BLaER1 (cell line): ENCODE measurements at regions not wholly inside any gene's neighbourhood (a gene's known extent, or its start where the extent isn't known, plus 50 kb on each side); places are given as distances from the start of the nearest gene placed in this dataset.

ENCODE experiments used
- H3K27ac ChIP-seq: shearing (Covaris generic); formaldehyde crosslinking; 2 replicates; pipeline ENCODE4 v1.8.1; 2022
- H3K27me3 ChIP-seq: shearing (Covaris generic); formaldehyde crosslinking; 2 replicates; pipeline ENCODE4 v1.8.1; 2022
- H3K36me3 ChIP-seq: shearing (Covaris generic); formaldehyde crosslinking; 2 replicates; pipeline ENCODE4 v1.8.1; 2022
- H3K4me1 ChIP-seq: shearing (Covaris generic); formaldehyde crosslinking; 2 replicates; pipeline ENCODE4 v1.8.1; 2022
- H3K4me2 ChIP-seq: shearing (Covaris generic); formaldehyde crosslinking; 2 replicates; pipeline ENCODE4 v1.8.1; 2022
- H3K4me3 ChIP-seq: shearing (Covaris generic); formaldehyde crosslinking; 2 replicates; pipeline ENCODE4 v1.8.1; 2022
- H3K9ac ChIP-seq: shearing (Covaris generic); formaldehyde crosslinking; 2 replicates; pipeline ENCODE4 v1.8.1; 2022
- H3K9me3 ChIP-seq: shearing (Covaris generic); formaldehyde crosslinking; 2 replicates; pipeline ENCODE4 v1.8.1; 2022
- H4K20me1 ChIP-seq: shearing (Covaris generic); formaldehyde crosslinking; 2 replicates; pipeline ENCODE4 v1.8.1; 2022
- Cebpa-rat ChIP-seq: shearing (Covaris generic); IDR thresholded peaks from 2 replicates; pipeline ENCODE4 v1.8.1; 2022

- H3K4me2 ChIP-seq = no peak overlapping the region
- H3K4me1 ChIP-seq = no peaks in the 10 kb centered on the region
These were observed 393.7 kb upstream of the SLIT2 start for GRCh38 chr4:19857991-19858390.

GRCh38 chr4:19857380-19857779 lies 394.3 kb upstream of the SLIT2 start:
- Histone ChIP-seq H3K9me3 (peaks cover 6% of the 10 kb centered on the region; the same call in 1 of the 2 replicates), H3K27me3 (no peaks in the 10 kb centered on the region), H3K4me3 (no peak overlapping the region), H3K27ac (no peak overlapping the region), H3K36me3 (no peaks in the 10 kb centered on the region), H3K4me2 (no peak overlapping the region), H3K4me1 (peaks cover 2% of the 10 kb centered on the region), H3K9ac (no peak overlapping the region), H4K20me1 (no peaks in the 10 kb centered on the region)
- no peak for TF ChIP-seq Cebpa-rat

More at GRCh38 chr4:19857991-19858390, 393.7 kb upstream of the SLIT2 start:
- H3K27me3 ChIP-seq = no peaks in the 10 kb centered on the region
- no peaks in the 10 kb centered on the region for H4K20me1 ChIP-seq
- no peak for TF ChIP-seq Cebpa-rat
- H3K27ac ChIP-seq = no peak overlapping the region
- no peak overlapping the region for H3K9ac ChIP-seq
- H3K9me3 ChIP-seq = peaks cover 6% of the 10 kb centered on the region; the same call in 1 of the 2 replicates
- H3K4me3 ChIP-seq = no peak overlapping the region
- no peaks in the 10 kb centered on the region for H3K36me3 ChIP-seq

GRCh38 chr4:19850909-19851308 lies 400.8 kb upstream of the SLIT2 start:
- no peak overlapping the region for H3K4me2 ChIP-seq
- H3K27ac ChIP-seq = no peak overlapping the region
- TF ChIP-seq Cebpa-rat = no peak
- peaks cover 6% of the 10 kb centered on the region; the same call in 1 of the 2 replicates for H3K9me3 ChIP-seq
- no peaks in the 10 kb centered on the region for H3K36me3 ChIP-seq
- no peaks in the 10 kb centered on the region for H3K27me3 ChIP-seq
- H3K4me3 ChIP-seq = no peak overlapping the region
- no peak overlapping the region for H3K9ac ChIP-seq
- H4K20me1 ChIP-seq = no peaks in the 10 kb centered on the region
- peaks cover 14% of the 10 kb centered on the region for H3K4me1 ChIP-seq

- Histone ChIP-seq H4K20me1 (no peaks in the 10 kb centered on the region), H3K4me2 (no peak overlapping the region), H3K9me3 (no peaks in the 10 kb centered on the region), H3K36me3 (no peaks in the 10 kb centered on the region), H3K27ac (no peak overlapping the region), H3K9ac (no peak overlapping the region), H3K4me1 (no peaks in the 10 kb centered on the region), H3K4me3 (no peak overlapping the region), H3K27me3 (no peaks in the 10 kb centered on the region)
- TF ChIP-seq Cebpa-rat = no peak
These were observed 407.3 kb upstream of the SLIT2 start for GRCh38 chr4:19844446-19844845.

- no peak for TF ChIP-seq Cebpa-rat
- Histone ChIP-seq H3K4me2 (no peak overlapping the region), H3K27ac (no peak overlapping the region), H4K20me1 (no peaks in the 10 kb centered on the region), H3K4me3 (no peak overlapping the region), H3K36me3 (no peaks in the 10 kb centered on the region), H3K9ac (no peak overlapping the region), H3K27me3 (no peaks in the 10 kb centered on the region), H3K4me1 (no peaks in the 10 kb centered on the region), H3K9me3 (no peaks in the 10 kb centered on the region)
These were observed 409.2 kb upstream of the SLIT2 start for GRCh38 chr4:19842471-19842870.

GRCh38 chr4:19838858-19839257 lies 412.8 kb upstream of the SLIT2 start:
- Histone ChIP-seq H3K27ac (no peak overlapping the region), H3K36me3 (no peaks in the 10 kb centered on the region), H3K4me3 (no peak overlapping the region), H3K9me3 (no peaks in the 10 kb centered on the region), H4K20me1 (no peaks in the 10 kb centered on the region), H3K9ac (no peak overlapping the region), H3K4me1 (no peaks in the 10 kb centered on the region), H3K4me2 (no peak overlapping the region), H3K27me3 (no peaks in the 10 kb centered on the region)
- TF ChIP-seq Cebpa-rat = no peak

- H3K27ac ChIP-seq = no peak overlapping the region
- H3K4me3 ChIP-seq = no peak overlapping the region
- no peak overlapping the region for H3K4me2 ChIP-seq
- H3K27me3 ChIP-seq = no peaks in the 10 kb centered on the region
- no peaks in the 10 kb centered on the region for H4K20me1 ChIP-seq
- no peak for TF ChIP-seq Cebpa-rat
- H3K4me1 ChIP-seq = no peaks in the 10 kb centered on the region
- no peak overlapping the region for H3K9ac ChIP-seq
- H3K9me3 ChIP-seq = no peaks in the 10 kb centered on the region
- H3K36me3 ChIP-seq = no peaks in the 10 kb centered on the region
These were observed 416.3 kb upstream of the SLIT2 start for GRCh38 chr4:19835429-19835828.

GRCh38 chr4:19832411-19832810 lies 419.3 kb upstream of the SLIT2 start:
- Histone ChIP-seq H3K4me1 (peaks cover 10% of the 10 kb centered on the region), H3K4me2 (no peak overlapping the region), H3K9me3 (no peaks in the 10 kb centered on the region), H4K20me1 (no peaks in the 10 kb centered on the region), H3K4me3 (no peak overlapping the region), H3K36me3 (no peaks in the 10 kb centered on the region), H3K27ac (no peak overlapping the region), H3K27me3 (no peaks in the 10 kb centered on the region), H3K9ac (no peak overlapping the region)
- TF ChIP-seq Cebpa-rat = no peak

GRCh38 chr4:19831644-19832285 lies 419.9 kb upstream of the SLIT2 start:
- H3K4me3 ChIP-seq = no peak overlapping the region
- H3K27ac ChIP-seq = no peak overlapping the region
- no peak overlapping the region for H3K4me2 ChIP-seq
- no peaks in the 10 kb centered on the region for H4K20me1 ChIP-seq
- no peak overlapping the region for H3K9ac ChIP-seq
- H3K36me3 ChIP-seq = no peaks in the 10 kb centered on the region
- no peaks in the 10 kb centered on the region for H3K9me3 ChIP-seq
- peaks cover 10% of the 10 kb centered on the region for H3K4me1 ChIP-seq
- no peaks in the 10 kb centered on the region for H3K27me3 ChIP-seq
- no peak for TF ChIP-seq Cebpa-rat

- H3K9me3 ChIP-seq = no peaks in the 10 kb centered on the region
- H3K27me3 ChIP-seq = no peaks in the 10 kb centered on the region
- peak overlapping the region; percentile 30 for H3K4me2 ChIP-seq
- H4K20me1 ChIP-seq = no peaks in the 10 kb centered on the region
- no peak overlapping the region for H3K9ac ChIP-seq
- no peak overlapping the region for H3K27ac ChIP-seq
- peaks cover 10% of the 10 kb centered on the region for H3K4me1 ChIP-seq
- no peaks in the 10 kb centered on the region for H3K36me3 ChIP-seq
- H3K4me3 ChIP-seq = no peak overlapping the region
- TF ChIP-seq Cebpa-rat = no peak
These were observed 422.6 kb upstream of the SLIT2 start for GRCh38 chr4:19829101-19829500.

- H3K27ac ChIP-seq = no peak overlapping the region
- no peak overlapping the region for H3K9ac ChIP-seq
- H3K4me3 ChIP-seq = no peak overlapping the region
- no peaks in the 10 kb centered on the region for H3K36me3 ChIP-seq
- H3K9me3 ChIP-seq = no peaks in the 10 kb centered on the region
- H3K27me3 ChIP-seq = no peaks in the 10 kb centered on the region
- TF ChIP-seq Cebpa-rat = no peak
- peaks cover 4% of the 10 kb centered on the region for H3K4me1 ChIP-seq
- H4K20me1 ChIP-seq = no peaks in the 10 kb centered on the region
- H3K4me2 ChIP-seq = no peak overlapping the region
These were observed 427.9 kb upstream of the SLIT2 start for GRCh38 chr4:19823781-19824180.
